Chondrocyte (in vitro differentiated cells): ENCODE measurements at regions not wholly inside any gene's neighbourhood (a gene's known extent, or its start where the extent isn't known, plus 50 kb on each side); places are given as distances from the start of the nearest gene placed in this dataset.

ENCODE experiments used
- DNase-seq: peaks from one replicate; pipeline ENCODE4 v3.0.0; 2021; ENCODE audit warnings: mixed read lengths, low spot score
- H3K27ac Mint-ChIP-seq: one replicate; pipeline ENCODE4 v1.8.0; 2021; ENCODE audit warnings: mild to moderate bottlenecking, moderate library complexity, mixed read lengths; ENCODE audit not compliant: unreplicated experiment
- H3K27me3 Mint-ChIP-seq: 2 replicates; pipeline ENCODE4 v1.8.0; 2021; ENCODE audit warnings: low read depth, mixed read lengths
- H3K36me3 Mint-ChIP-seq: 2 replicates; pipeline ENCODE4 v1.8.0; 2021; ENCODE audit warnings: low read depth, mixed read lengths
- H3K4me1 Mint-ChIP-seq: 2 replicates; pipeline ENCODE4 v1.8.0; 2021; ENCODE audit warnings: low read depth, mild to moderate bottlenecking, mixed read lengths
- H3K4me3 Mint-ChIP-seq: one replicate; pipeline ENCODE4 v1.8.0; 2021; ENCODE audit warnings: mild to moderate bottlenecking, moderate library complexity, mixed read lengths; ENCODE audit not compliant: unreplicated experiment
- H3K9me3 Mint-ChIP-seq: 2 replicates; pipeline ENCODE4 v1.8.0; 2021; ENCODE audit warnings: low read depth, mixed read lengths
- CTCF ChIP-seq: fragments of 200-600 bp; sonication (generic); IDR thresholded peaks from 2 replicates; pipeline ENCODE4 v1.5.0; 2021; ENCODE audit warnings: antibody characterized with exemption, mild to moderate bottlenecking, moderate library complexity

- H3K4me3 Mint-ChIP-seq, result no peak overlapping the region
- peaks cover 29% of the 10 kb centered on the region for H3K9me3 Mint-ChIP-seq
Observed at GRCh38 chr5:9971301-9971700, 278.4 kb downstream of the ATPSCKMT start.

DNA sequence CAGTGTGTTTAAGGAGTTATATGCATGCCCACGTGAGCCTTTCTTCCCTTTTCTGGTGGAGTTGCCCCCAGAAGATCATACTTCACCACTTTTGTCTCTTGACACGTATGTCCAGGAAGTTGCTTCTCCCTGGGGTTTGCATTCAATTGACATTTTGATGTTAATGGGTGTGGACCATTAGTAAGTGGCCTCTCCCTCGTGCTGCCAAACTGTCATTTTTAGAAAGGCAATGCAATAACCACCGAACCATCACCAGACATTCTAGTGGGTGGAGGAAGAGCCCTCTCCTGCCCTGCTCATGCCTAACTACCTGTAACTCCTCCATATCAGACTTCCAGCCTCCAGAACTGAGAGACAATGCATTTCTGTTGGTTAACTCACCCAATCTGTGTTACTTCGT is 290.8 kb downstream of the ATPSCKMT start:
- no peak overlapping the region for H3K27ac Mint-ChIP-seq
- no peaks in the 10 kb centered on the region for H3K4me1 Mint-ChIP-seq
- H3K27me3 Mint-ChIP-seq, result no peaks in the 10 kb centered on the region
- DNase-seq, result no peak
- peaks cover 5% of the 10 kb centered on the region for H3K9me3 Mint-ChIP-seq
- no peak overlapping the region for H3K4me3 Mint-ChIP-seq
- TF ChIP-seq CTCF, result no peak
- no peaks in the 10 kb centered on the region for H3K36me3 Mint-ChIP-seq

More at GRCh38 chr5:9971301-9971700, 278.4 kb downstream of the ATPSCKMT start:
- peaks cover 1% of the 10 kb centered on the region for H3K36me3 Mint-ChIP-seq
- H3K4me1 Mint-ChIP-seq, result no peaks in the 10 kb centered on the region
- no peak for TF ChIP-seq CTCF
- no peak overlapping the region for H3K27ac Mint-ChIP-seq
- H3K27me3 Mint-ChIP-seq, result no peaks in the 10 kb centered on the region
- DNase-seq, result no peak

GRCh38 chr5:9957214-9957613 is 292.5 kb downstream of the ATPSCKMT start:
- H3K36me3 Mint-ChIP-seq, result no peaks in the 10 kb centered on the region
- H3K27me3 Mint-ChIP-seq, result no peaks in the 10 kb centered on the region
- DNase-seq, result no peak
- H3K4me1 Mint-ChIP-seq, result no peaks in the 10 kb centered on the region
- TF ChIP-seq CTCF, result no peak
- H3K27ac Mint-ChIP-seq, result no peak overlapping the region
- peaks cover 5% of the 10 kb centered on the region for H3K9me3 Mint-ChIP-seq
- H3K4me3 Mint-ChIP-seq, result no peak overlapping the region

DNA sequence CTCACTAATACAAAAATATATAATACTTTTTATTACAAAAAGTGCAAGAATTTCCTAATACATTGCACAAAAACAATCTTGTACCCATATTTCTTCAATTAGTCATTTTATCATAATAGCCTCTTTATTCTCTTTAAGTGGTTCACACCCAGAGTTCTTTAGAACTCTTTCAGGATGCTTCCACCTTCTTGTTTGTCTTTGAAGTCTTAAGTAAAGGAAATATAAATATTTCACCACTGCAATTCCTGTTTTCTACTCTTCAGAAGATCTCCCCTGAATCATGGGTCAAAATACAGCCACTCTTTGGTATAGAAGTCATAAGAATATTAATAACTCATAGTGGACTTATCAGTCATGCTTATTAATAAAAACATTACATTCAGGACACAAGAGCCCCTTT is 293.0 kb downstream of the ATPSCKMT start:
- Mint-ChIP-seq H3K27ac (no peak overlapping the region), H3K4me1 (no peaks in the 10 kb centered on the region), H3K9me3 (peaks cover 5% of the 10 kb centered on the region), H3K27me3 (no peaks in the 10 kb centered on the region), H3K36me3 (no peaks in the 10 kb centered on the region), H3K4me3 (no peak overlapping the region)
- no peak for TF ChIP-seq CTCF
- no peak for DNase-seq

- Mint-ChIP-seq H3K4me1 (no peaks in the 10 kb centered on the region), H3K27ac (no peak overlapping the region), H3K9me3 (peaks cover 2% of the 10 kb centered on the region), H3K27me3 (no peaks in the 10 kb centered on the region), H3K36me3 (no peaks in the 10 kb centered on the region), H3K4me3 (no peak overlapping the region)
- DNase-seq, result no peak
- no peak for TF ChIP-seq CTCF
Observed at GRCh38 chr5:9955586-9955985, 294.1 kb downstream of the ATPSCKMT start.
